HG03575 (cell line): ENCODE measurements at regions not wholly inside any gene's neighbourhood (a gene's known extent, or its start where the extent isn't known, plus 50 kb on each side); places are given as distances from the start of the nearest gene placed in this dataset.
"Not testable (repeated sequence)": the region's sequence is repeated elsewhere in the genome, so short reads cannot be mapped to it uniquely, and the experiment has no call there.

Experiments used
- ATAC-seq: cut with Tn5 transposase; IDR thresholded peaks from one replicate; pipeline ENCODE4 v1.9.1; 2021; ENCODE audit not compliant: unreplicated experiment, insufficient number of reproducible peaks, low FRiP score; ENCODE audit errors: extremely low read depth

DNA sequence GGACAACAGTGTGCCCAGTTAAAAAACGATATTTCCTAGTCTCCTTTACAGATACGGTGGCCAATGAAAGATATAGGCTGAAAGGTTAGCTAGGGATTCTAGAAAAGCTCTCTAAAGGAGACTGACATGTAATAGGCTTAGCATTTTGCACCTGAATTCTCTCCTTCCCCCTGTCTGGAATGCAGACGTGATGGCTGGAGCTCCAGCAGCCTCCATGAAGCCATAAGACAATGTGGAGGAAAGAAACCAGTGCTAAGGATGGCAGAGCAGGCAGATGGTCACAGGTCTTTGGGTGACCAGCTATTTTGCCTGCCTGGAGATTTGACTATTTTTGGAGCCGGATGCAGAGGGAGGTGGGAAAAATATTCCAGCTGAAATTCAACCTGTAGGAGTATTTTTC lies 286.2 kb upstream of the PLGLB2 start:
- not testable (repeated sequence) for ATAC-seq

DNA sequence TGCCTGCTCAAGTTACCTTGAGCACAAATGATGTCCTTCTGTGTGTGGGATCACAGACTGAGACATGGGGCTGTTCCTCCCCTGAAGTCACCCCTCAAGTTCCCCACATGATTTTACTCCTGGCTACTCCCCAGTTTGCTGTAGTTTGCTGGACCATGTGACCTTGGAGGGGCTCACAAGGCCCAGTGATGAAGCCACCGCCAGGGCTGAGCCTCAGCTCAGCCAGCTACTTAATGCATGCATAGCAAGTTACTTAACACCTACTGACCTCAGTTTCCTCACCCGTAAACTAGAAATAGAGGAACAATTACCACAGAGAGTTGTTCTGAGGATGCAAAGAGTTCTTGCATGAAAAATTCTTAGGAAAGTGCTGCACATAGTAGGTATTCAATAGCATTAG lies 283.7 kb upstream of the PLGLB2 start:
- ATAC-seq: not testable (repeated sequence)

DNA sequence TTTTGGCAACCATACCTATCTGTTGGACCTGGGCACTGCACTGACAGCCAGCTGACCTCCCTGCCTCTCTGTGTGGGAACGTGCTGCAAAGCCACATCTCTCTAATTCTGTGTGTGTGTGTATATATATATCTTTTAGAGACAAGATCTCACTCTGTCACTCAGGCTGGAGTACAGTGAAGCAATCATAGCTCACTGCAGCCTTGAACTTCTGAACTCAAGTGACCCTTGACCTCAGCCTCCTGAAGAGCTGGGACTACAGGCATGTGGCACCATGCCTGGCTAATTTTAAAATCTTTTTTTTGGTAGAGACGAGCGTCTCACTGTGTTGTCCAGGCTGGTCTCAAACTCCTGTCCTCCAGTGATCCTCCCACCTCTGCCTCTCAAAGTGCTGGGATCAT lies 282.2 kb upstream of the PLGLB2 start:
- ATAC-seq: not testable (repeated sequence)

DNA sequence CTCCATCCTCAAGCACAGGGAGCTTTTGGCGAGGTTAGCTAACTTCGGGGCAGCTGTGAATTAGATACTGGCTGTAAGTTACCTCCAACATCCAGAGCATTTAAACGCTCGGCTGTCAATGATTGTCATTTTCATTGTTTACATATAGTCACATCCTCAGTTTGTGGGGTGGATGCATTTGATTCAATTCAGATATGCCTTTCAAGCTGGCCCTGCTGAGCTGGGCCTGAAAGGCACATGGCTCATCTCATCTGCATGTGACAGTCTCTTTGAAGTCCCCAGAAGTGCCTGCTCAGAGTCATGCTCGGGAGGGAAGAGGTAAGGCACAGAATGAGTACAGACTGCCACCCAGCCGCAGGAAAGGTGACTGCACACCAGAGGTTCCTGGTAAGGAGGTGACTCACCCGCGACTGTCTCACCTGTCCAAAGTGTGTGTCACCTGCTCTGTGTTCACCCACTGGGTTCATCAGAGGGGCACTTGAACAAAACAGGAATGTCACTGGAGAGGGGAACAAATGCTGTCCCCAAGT lies 281.2 kb upstream of the PLGLB2 start:
- not testable (repeated sequence) for ATAC-seq

DNA sequence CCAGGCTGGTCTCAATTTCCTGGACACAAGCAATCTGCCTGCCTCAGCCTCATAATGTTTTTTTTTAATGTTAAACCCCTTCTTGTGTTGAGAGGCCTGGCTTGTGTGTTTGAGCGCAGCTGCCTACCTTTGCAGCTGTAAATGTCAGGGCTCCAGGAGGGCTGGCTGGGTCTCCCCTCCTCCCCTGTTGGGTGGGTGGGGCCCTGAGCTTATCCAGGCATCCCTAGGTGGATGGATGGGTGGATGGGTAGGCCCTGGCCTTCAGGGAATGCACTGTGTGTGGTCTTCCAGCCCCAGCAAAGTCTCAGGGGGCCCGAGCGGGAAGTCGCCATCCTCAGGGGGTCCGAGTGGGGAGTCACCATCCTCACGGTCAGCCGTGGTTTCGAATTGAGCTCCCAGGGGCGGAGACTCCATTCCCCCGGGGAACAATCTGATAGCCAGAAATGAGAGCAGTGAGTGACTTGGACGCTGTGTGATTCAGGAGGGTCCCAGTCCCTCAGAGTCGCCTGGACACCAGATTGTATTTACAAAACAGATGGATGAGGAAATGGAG lies 279.4 kb upstream of the PLGLB2 start:
- not testable (repeated sequence) for ATAC-seq

DNA sequence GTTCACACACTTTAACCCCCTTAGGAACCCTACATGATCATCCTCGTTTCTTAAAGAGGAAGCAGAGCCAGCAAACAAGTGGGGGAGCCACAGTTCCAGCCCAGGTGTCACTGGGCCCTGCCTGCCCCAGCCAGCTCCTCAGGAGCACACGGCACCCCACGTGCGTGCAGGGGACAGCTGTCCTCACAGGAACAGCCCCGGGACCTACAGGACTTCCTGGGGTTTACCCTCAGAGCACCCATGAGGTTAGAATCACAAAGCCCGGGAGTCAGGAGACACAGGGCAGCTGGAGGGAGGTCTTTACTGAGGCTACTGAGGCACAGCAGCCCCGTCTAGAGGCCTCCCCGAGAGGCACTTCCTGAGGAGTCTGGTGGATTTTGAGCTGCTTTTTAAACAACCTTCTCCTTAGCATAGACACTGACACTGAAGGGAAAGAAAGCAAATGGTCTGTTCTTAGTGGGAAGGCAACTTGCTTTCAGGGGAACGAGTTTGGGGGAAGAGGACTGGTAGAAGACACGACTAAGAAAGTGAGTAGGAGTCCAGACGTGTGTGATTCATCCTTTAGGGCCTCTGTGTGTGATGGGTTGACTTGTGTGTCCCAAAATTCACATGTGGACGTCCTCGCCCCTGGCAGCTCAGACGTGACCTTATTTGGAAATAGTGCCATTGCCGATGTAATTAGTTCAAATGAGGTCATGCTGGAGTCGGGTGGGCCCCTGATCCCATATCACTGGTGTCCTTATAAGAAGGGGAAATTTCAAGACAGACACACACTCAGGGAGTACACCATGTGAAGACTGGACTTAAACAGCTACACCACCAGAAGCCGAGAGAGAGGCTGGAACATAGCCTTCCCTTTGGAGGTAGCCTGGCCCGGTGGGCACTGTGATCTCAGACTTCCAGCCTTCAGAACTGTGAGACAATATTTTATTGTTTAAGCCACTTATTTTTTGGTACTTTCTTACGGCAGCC lies 278.4 kb upstream of the PLGLB2 start:
- ATAC-seq: not testable (repeated sequence)

DNA sequence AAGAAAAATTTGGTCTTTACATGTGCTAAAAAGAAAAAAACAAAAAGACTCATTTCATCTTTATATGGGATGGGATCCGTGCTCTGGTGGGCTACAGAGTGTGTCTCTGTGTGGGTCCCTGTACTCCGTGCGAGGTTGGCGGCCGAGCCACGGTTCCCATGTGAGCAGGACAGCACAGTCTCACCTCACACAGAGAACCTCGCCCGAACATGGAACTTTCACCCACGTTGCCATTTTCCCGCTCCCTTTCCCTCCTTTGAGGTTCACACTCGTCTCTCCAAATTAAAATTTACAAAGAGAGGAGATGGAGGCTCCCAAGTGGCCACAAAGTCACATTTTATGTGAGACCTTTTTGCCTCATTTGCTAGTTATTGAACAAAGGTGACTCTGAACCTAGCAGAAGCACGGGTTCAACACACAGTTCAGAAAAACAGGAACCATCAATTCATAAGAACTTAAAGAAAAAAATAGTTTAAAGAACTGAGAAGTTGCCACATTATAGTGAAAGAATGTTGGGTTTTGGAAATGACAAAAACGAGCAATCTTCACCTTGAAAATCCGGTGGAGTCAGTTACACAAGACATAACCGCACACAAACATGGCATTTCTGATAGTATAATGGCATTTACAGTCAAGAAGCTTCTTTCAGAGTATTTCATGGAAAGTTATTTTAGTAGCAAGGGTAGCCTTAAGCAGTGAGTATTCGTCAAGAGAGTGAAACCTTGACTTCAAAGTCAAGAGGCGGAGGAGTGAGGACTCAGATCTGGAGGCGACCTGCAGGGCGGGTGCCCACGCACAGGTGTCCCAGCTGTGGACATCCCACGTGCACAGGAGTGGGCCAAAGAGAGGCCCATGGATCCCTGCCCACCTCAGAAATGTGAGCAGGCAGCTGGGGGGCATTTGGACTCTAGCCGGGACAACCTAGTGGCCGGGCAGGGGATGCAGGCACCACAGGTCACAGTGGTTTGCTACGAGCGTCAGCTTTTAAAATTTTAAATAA lies 277.2 kb upstream of the PLGLB2 start:
- ATAC-seq: not testable (repeated sequence)

DNA sequence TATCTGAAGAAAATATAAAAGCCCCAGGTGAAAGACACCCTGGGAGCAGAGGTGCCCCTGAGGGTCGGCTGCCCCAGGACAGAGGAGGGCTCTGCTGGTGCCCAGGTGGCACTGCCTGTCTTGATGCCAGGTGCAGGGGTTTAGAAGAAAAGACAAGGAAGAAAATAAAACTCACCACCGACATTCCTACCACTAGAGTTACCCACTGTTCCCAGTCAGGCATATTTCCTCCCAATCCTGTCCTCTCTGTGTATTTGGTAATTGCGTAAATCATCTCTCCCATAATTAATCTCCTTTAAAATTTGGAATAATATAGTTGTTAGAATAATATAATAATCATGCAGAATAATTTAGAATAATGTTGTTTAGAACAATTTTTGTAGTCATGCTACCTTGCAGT lies 276.4 kb upstream of the PLGLB2 start:
- not testable (repeated sequence) for ATAC-seq

DNA sequence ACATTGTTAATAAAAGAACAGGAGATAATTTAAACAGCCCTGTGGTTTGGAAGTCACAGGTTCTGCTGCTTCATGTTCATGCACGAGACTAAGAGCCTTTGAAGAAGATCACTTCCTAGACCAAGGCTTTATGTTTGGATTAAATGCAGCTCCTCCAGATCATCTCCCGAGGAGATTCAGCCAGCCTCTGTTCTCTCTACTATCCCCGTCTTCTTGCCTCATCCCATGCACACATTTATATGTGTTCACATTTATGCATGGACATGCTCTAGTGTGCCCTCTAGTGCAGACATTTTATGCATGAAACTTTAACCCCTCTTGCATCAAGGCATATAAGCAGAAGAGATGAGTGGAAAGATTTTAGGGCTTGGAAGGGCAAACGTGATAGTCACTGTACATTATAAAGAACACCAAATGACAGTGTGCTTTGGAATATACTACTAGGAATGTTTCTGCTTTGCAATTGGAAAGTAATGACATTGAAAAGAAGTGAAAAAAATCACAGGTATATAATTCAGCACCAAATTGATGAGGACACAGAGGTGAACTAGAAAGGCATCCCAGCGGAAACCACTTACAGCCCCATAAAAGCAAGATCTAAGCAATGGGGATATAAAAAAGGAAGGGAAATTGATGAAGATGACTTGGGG lies 271.5 kb upstream of the PLGLB2 start:
- not testable (repeated sequence) for ATAC-seq

DNA sequence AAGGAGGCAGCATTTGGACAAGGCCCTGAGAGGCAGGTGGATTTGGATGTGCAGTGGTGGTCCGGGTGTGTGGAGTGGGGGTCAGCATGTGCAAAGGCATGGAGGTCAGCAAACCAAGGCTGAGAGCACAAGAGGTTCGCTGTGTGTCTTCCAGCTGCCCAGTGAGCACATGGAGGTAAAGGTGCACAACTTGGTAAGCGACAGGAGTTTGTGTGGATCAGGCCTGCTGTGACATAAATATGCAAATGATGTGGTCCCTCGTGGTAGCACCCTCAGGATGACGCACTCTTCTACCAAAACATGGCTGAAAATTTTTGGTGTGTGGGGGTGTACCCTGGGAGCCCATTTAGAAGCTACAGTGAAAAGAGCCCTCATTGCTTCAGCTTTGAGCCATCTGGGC lies 271.0 kb upstream of the PLGLB2 start:
- not testable (repeated sequence) for ATAC-seq

DNA sequence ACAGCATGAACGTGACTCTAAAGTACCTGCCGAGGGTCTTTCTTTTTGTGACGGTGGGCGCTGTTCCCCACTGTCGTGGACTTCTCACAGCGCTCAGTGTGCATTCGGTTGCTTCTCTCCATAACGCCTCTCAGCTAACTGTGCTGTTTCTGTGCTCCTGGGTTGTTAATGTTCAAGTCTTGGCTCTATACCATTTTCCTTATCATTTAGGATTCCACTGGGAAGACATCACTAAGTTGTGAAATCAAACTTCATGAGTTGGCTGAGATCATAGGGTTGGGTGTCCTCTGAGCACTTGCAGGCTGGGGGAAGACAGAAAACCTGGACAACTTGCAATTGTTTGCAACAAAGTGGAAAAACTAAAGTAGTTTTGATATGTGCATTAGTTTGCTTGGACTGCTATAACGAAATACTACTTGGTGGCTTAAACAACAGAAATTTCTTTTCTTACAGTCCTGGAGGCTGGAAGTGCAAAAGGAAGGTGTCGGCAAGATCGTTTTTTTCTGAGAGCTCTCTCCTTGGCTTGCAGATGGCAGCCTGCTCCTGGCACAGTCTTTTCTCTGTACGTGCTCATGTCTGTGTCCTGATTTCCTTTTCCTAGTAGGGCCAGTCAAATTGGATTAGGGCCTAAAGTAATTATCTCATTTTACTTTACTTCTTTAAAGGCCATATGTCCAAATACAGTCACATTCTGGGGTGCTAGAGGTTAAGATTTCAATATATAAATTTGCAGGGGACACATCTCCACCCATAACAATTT lies 270.0 kb upstream of the PLGLB2 start:
- not testable (repeated sequence) for ATAC-seq

DNA sequence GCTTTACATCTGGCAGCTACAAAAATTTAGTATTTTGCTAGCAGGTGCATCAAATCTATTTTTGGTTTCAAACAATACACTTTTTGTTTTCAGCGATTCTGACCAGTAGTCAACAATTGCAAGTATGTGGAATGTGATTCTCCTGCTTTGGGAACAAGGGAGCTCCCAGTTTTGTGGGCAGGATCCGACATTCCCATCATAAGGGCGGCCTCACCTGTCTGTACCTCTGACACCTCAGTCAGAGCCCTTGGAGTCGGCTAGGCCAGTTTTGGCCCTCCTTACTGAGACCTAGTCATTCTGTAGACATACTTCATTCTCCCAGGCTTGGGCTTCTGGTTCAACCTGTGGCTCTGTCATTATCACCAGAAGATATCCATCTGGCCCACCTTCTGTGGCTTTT lies 269.0 kb upstream of the PLGLB2 start:
- ATAC-seq: not testable (repeated sequence)

DNA sequence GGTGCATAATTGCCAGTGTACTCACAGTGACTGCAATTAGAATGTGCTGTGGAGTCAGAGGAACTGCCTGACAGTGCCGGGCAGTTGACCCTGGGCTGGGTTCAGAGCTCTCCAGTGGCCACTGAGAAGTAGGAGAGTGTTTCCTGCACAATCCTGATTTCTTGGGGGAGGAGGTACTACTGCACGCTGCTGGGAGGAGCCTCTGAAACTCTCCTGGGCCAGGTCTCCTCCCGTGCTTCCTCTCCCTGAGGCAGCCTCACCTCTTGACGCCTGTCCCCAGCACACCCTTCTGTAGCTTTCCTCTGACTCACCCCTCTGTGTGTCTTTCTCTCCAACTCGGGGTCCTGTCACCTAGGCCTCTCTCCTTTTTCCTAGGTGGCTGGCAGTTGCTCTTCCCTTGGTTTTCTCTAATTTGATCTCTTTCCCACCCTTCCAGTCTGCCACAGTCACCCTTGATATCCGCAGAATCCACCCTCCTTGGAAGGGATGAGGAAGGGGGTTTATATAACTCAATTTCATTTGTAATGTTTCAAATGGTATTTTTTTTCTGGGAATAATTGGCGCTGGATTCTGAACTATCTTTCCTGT lies 264.7 kb upstream of the PLGLB2 start:
- ATAC-seq: not testable (repeated sequence)

DNA sequence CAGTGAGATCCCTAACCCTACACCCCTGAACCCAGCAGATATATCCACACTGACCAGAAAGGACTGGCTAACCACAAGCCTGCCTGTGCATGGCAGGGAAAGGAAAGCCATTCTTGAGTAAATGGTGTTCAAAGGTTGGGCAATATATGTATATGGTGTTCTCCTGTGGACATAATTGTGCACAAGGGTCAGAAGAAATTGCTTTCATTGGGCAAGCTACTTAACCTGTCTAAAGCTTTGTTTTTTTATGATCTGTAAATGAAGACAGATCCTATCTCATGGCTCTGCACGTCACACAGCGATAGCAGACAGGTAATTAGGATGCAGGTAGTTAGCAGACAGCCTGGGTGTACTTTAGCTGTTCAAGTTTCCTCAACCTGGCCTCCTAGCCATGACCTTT lies 263.5 kb upstream of the PLGLB2 start:
- ATAC-seq: not testable (repeated sequence)

DNA sequence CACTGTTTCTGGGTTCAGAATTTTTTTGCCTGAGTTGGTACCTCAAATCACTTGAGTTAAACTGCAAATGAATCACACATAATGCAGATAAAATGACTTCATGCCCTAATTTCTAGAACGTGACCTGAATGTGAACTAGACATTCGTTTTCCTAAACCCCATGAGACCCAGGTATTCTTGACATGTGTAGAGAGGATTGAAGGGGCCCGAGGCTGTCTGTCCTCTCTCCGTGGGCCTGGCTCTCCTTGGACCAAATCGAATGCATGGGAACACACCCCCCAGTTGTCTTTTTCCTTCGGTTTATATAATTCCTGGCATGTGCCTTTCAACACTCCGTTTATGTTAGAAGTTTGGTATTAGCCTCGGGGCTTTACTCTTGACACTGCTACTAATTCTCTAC lies 262.4 kb upstream of the PLGLB2 start:
- not testable (repeated sequence) for ATAC-seq

DNA sequence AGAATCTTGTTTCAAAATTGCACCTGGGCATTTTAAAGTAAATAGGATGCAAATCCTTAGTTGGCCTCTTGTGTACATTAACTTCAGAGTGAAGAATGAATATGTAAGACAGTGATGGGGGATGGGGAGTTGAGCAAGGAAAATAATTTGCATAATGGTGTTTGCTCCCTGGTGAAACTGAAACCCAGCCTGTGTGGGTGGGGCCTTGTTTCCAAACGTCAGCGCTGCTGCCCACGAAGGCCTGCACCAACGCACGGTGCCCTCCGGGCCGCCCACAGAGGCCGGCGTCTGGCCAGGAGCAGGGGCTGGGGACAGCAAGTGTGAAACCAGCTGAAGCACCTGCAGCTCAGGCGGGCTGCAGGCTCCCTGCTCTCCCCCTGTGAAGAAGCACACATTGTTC lies 262.0 kb upstream of the PLGLB2 start:
- peak; percentile 79 for ATAC-seq

DNA sequence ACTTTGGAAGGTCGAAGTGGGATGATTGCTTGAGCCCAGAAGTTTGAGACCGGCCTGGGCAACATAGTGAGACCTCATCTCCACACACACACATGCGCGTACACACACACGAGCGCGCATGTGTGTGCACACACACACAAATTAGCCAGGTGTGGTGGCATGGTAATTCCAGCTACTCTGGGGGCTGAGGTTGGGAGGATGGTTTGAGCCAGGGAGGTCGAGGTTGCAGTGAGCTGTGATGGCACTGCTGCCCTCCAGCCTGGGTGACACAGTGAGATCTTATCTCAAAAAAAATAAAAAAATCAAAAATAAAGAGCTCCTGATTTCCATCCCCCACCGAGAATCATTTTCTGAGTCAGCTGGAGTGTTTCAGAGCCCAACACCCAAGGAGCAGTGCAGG lies 261.5 kb upstream of the PLGLB2 start:
- not testable (repeated sequence) for ATAC-seq
